ENCODE measurements at regions not wholly inside any gene's neighbourhood (a gene's known extent, or its start where the extent isn't known, plus 50 kb on each side); places are given as distances from the start of the nearest gene placed in this dataset.

- no peak overlapping the region for H3K23ac ChIP-seq (ENCODE audit: low read depth, low read length)
- H3K27ac ChIP-seq (ENCODE audit: insufficient read depth, low read length) = no peak overlapping the region
- H3K4me1 ChIP-seq (ENCODE audit: control insufficient read depth, insufficient read depth, low read length) = no peaks in the 10 kb centered on the region
- no peak overlapping the region for H2AK5ac ChIP-seq (ENCODE audit: low read depth, low read length)
- ATAC-seq (ENCODE audit: low read depth) (no peak), DNase-seq (no peak)
- BruUV-seq (replicated peaks) = no TSS peak
- H3K79me1 ChIP-seq (ENCODE audit: low read depth in 1 of 2, low read length in 2 of 2) = no peaks in the 10 kb centered on the region
- H4K5ac ChIP-seq (ENCODE audit: low read depth, low read length) = no peak overlapping the region
- H4K8ac ChIP-seq (ENCODE audit: low read depth in 2 of 2, low read length in 2 of 2) = no peak overlapping the region
- H3K4me2 ChIP-seq (ENCODE audit: low read depth, low read length) = no peak overlapping the region
- H3K36me3 ChIP-seq (ENCODE audit: control insufficient read depth, insufficient read depth, low read length) = no peaks in the 10 kb centered on the region
- no peak overlapping the region for H3K9ac ChIP-seq (ENCODE audit: low read depth, low read length)
- TF ChIP-seq RAD21 (IDR thresholded peaks at IDR 0.05; ENCODE audit: low read length) (no peak), FOS (IDR thresholded peaks at IDR 0.05; ENCODE audit: low read depth, low read length) (no peak), SMC3 (IDR thresholded peaks at IDR 0.05; ENCODE audit: low read depth, low read length) (no peak), CTCF (conservative IDR thresholded peaks at IDR 0.05; ENCODE audit: low read depth, low read length) (no peak), MAFK (IDR thresholded peaks at IDR 0.05; ENCODE audit: low read depth, low read length) (no peak), RFX5 (IDR thresholded peaks at IDR 0.05; ENCODE audit: low read depth, low read length) (no peak), BHLHE40 (IDR thresholded peaks at IDR 0.05; ENCODE audit: low read depth, low read length) (no peak), NFE2L2 (IDR thresholded peaks at IDR 0.05; ENCODE audit: low read depth, low read length) (no peak), MXI1 (IDR thresholded peaks at IDR 0.05; ENCODE audit: borderline replicate concordance, low read depth, low read length) (no peak)
- H3K9me1 ChIP-seq (ENCODE audit: insufficient read depth, low read length) = no peaks in the 10 kb centered on the region
- no peak overlapping the region for H3K56ac ChIP-seq (ENCODE audit: extremely low read depth, insufficient read depth, low read length)
- CTCF ChIA-PET = no interaction called here
- H3K27me3 ChIP-seq (ENCODE audit: control insufficient read depth, insufficient read depth, low read length) = peaks cover 20% of the 10 kb centered on the region
- no peak overlapping the region for H2BK15ac ChIP-seq (ENCODE audit: low read depth, low read length)
- POLR2A ChIA-PET (ENCODE audit: unreplicated experiment) = no interaction called here
- H3K4me3 ChIP-seq (ENCODE audit: insufficient read depth, low read depth, low read length) = no peak overlapping the region
- no peak overlapping the region for H3K18ac ChIP-seq (ENCODE audit: low read depth, low read length)
- H3K14ac ChIP-seq (replicated peaks; ENCODE audit: low read depth, low read length) = no peak overlapping the region
- no CpG with 5 or more reads among the region's 1 CpG for WGBS, 2 experiments (ENCODE audit: extremely low coverage in 2 of 2, insufficient read length in 1 of 2)
- no peak overlapping the region for H2BK20ac ChIP-seq (ENCODE audit: low read depth, low read length)
- intact Hi-C loops (cut with micrococcal nuclease) (no loop called here), in situ Hi-C loops (cut with MboI; ENCODE audit: low sequenced_read_pairs) (no loop called here), dilution Hi-C loops (cut with HindIII; ENCODE audit: low sequenced_read_pairs, unreplicated experiment) (no loop called here)
- H2BK120ac ChIP-seq (ENCODE audit: low read depth, low read length) = no peak overlapping the region
- H2AK9ac ChIP-seq (replicated peaks; ENCODE audit: low read depth, low read length, poor library complexity) = no peak overlapping the region
- H2BK5ac ChIP-seq (ENCODE audit: low read depth, low read length, poor library complexity, severe bottlenecking) = no peak overlapping the region
- H4K91ac ChIP-seq (ENCODE audit: insufficient read depth, low read depth, low read length) = no peak overlapping the region
- H2AFZ ChIP-seq (replicated peaks; ENCODE audit: low read length, poor library complexity) = no peak overlapping the region
- H4K20me1 ChIP-seq (ENCODE audit: insufficient read depth, low read length) = no peaks in the 10 kb centered on the region
- peaks cover 4% of the 10 kb centered on the region; the same call in 1 of the 2 replicates for H3K9me3 ChIP-seq (ENCODE audit: control insufficient read depth, insufficient read depth, low read length)
- no peak overlapping the region for H3K4ac ChIP-seq (ENCODE audit: low read depth, low read length)
These were observed 111.9 kb downstream of the EHF start for GRCh38 chr11:34732831-34733230.
